ENCODE measurements at regions not wholly inside any gene's neighbourhood (a gene's known extent, or its start where the extent isn't known, plus 50 kb on each side); places are given as distances from the start of the nearest gene placed in this dataset.

DNA sequence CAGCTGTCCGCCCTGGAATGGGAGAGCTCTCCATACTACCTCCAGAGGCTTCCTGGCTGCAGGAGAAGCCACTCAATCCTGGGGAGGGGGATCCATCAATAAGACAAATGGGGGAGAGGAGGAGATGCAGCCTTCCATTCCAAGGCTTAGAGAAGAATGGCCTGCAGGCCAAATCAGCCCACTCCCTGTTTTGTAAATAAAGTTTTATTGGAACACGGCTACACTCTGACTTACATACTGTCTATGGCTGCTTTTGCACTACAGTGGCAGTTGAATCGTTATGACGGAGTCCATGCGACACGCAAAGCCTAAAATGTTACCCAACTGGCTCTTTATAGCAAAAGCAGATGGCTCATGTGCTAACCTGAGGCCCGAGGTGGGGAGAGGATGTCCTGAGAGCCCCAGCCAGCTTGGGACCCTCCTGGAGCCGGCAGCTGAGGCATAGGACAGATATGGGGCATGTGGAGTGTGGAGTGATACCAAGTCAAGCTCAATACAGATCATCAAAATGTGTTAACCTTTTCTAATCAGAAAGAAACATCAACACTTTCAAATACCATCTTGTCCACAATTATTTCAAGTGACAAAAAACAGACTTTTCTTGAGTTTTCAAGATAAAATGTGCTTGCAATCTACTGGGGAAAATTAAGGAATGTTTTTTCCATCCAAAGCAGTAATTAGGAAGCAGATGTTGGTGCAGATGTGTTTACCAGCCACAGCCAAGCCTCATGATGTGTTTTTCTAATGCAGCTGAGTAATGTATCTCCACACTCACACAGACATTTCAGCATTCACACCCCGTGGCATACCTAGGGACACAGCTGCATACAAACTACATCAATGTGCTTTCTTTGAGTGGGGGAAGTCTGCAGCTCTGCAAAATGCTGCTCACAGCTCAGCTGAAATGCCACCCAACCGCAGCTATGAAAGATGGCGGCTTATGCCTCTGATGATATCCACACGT, 181.6 kb downstream of the SHANK2 start:
- DNase-seq, result no peak

DNA sequence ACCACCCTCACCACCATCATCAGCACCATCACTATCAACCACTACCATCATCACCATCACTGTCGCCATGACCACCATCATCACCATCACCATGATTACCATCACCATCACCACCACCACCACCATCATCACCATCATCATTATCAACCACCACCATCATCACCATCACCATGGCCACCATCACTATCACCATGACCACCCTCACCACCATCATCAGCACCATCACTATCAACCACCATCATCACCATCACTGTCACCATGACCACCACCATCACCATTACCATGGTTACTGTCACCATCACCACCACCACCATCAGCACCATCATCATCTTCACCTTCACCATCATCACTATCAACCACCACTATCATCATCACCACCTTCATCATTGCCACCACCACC, 183.4 kb downstream of the SHANK2 start:
- DNase-seq, result no peak

- no peak for DNase-seq
These were observed 184.6 kb downstream of the SHANK2 start for GRCh38 chr11:71067753-71068152.

DNA sequence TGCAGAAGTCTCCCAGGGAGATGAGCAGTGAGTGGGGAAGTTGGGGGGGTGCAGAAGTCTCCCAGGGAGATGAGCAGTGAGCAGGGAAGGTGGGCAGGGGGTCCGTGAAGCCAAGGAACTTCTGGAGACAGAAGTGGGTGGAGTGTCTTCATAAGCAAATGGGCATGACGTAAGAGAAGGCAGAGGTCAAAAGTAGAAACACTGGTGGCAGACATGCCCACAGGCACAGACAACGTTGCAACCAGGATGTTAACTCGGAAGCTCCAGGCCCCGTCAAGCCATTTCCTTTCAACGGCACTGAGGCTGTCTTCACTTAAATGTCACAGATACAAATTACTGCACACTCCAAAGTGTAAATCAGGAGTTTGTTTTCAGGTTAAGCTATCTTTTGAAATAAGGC, 186.1 kb downstream of the SHANK2 start:
- no peak for DNase-seq

DNA sequence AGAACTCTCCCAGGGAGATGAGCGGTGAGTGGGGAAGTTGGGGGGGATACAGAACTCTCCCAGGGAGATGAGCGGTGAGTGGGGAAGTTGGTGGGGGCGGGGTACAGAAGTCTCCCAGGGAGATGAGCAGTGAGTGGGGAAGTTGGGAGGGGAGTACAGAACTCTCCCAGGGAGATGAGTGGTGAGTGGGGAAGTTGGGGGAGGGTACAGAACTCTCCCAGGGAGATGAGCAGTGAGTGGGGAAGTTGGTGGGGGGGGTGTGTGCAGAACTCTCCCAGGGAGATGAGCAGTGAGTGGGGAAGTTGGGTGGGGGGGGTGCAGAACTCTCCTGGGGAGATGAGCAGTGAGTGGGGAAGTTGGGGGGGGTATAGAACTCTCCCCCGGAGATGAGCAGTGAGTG, 186.5 kb downstream of the SHANK2 start:
- DNase-seq, result peak in 3 of 4 experiments; percentile 4 to 30 (median 5)

- DNase-seq, result peak in 1 of 4 experiments; percentile 3
These were observed 187.5 kb downstream of the SHANK2 start for GRCh38 chr11:71064702-71065515.

DNA sequence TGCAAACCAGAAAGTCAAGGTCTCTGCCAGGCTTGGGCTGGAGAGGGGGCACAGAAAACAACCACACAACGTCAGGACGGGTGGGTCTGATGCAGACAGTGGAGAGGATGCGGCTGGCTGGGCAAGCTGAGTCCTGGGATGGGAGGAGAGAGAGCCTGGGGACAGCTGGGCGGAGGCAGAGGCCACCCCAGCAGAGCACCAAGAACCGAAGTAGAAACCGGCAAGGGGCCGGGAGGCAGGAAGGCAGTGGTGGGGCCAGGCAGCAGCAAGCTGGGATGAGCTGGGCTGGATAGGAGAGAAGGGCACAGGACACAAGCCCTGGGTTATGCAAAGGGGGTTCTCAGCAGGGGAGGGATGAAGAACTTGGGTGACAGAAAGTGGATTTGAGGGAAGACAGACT, 188.2 kb downstream of the SHANK2 start:
- no peak for DNase-seq

- DNase-seq, result no peak
These were observed 189.2 kb downstream of the SHANK2 start for GRCh38 chr11:71063129-71063528.

GRCh38 chr11:71062199-71062598, 190.2 kb downstream of the SHANK2 start:
- DNase-seq, result no peak

DNA sequence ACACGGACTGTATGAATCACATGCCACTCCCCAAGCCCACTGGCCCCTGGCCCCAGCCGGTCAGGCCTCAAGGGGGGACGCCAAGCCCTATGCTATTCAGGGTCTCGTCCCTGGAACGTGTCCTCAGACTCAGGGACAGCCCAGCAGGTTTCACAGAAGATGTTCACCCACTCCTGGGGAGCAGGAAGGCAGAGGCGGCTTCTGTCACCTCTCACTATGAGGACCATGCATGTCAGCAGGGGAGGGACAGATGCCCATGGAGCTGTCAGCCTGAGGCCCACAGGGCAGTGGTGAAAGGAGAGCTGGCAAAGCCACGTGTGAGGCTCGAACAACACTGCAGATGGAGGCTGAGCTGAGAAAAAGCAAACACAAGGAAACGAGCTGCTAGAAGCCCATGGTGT, 192.0 kb downstream of the SHANK2 start:
- DNase-seq, result no peak

- no peak for DNase-seq
These were observed 192.7 kb downstream of the SHANK2 start for GRCh38 chr11:71059662-71060061.

DNA sequence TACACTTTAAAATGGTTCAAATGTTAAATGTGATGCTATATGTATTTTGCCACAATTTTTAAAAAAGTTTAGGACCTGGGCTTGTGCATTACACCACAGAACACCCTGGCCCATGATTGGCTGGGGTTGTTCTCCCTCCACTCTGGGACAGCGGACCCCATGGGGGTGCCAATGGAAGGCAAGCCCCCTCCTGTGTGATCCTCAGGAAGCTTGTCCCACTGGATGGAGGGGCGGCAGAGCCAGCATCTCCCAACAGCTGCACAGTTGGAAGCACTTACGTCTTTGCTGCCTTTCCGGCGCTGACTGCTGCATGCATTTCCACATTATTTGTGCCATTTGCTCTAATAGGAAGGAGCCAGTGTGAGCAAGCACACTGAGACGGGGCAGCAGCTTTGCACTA, 196.5 kb downstream of the SHANK2 start:
- no peak for DNase-seq

All from suppressor macrophage (primary cell).